Uterus (tissue), 3 donors: ENCODE measurements at regions not wholly inside any gene's neighbourhood (a gene's known extent, or its start where the extent isn't known, plus 50 kb on each side); places are given as distances from the start of the nearest gene placed in this dataset.

Experiments
- DNase-seq, 2 donors: peaks; one replicate each; pipeline ENCODE4 v3.0.0-alpha.2; 2019 to 2020
- H3K27ac ChIP-seq, 2 donors: fragments of 200-600 bp; sonication (generic); 1 replicate in 1 of 2; 2 replicates in 1 of 2; pipeline ENCODE4 v1.5.1; 2016 to 2018
- H3K27me3 ChIP-seq, 2 donors: fragments of 200-600 bp; sonication (generic); one replicate each; pipeline ENCODE4 v1.5.1; 2018 to 2019; ENCODE audit warnings: control low read depth in 1 of 2
- H3K36me3 ChIP-seq, 2 donors: fragments of 200-600 bp; sonication (generic); one replicate each; pipeline ENCODE4 v1.5.1; 2019; ENCODE audit warnings: control low read depth in 1 of 2
- H3K4me1 ChIP-seq, 2 donors: fragments of 200-600 bp; sonication (generic); one replicate each; pipeline ENCODE4 v1.5.1; 2018 to 2019; ENCODE audit warnings: control low read depth in 1 of 2
- H3K4me3 ChIP-seq, 2 donors: fragments of 200-600 bp; sonication (generic); 1 replicate in 1 of 2; 2 replicates in 1 of 2; pipeline ENCODE4 v1.5.1; 2018 to 2019; ENCODE audit warnings: mild to moderate bottlenecking in 1 of 2
- H3K9me3 ChIP-seq, 2 donors: fragments of 200-600 bp; sonication (generic); one replicate each; pipeline ENCODE4 v1.5.1; 2019; ENCODE audit warnings: control low read depth in 1 of 2
- CTCF ChIP-seq, 4 experiments: fragments of 200-600 bp in 2 of 4; fragments of 450-650 bp in 2 of 4; sonication (generic) in 2 of 4; IDR thresholded peaks; one replicate each; pipeline ENCODE4 v1.5.1; 2016 to 2019; ENCODE audit warnings: antibody characterized with exemption in 4 of 4, mild to moderate bottlenecking in 2 of 4, moderate library complexity in 1 of 4
- POLR2A ChIP-seq, 2 donors: fragments of 450-650 bp; IDR thresholded peaks; one replicate each; pipeline ENCODE4 v1.6.1; 2016; ENCODE audit warnings: antibody characterized with exemption in 2 of 2, mild to moderate bottlenecking in 1 of 2, moderate library complexity in 1 of 2
- intact Hi-C: fragments of 100-400 bp; cut with DNase I; formaldehyde crosslinking; loops from one replicate; pipeline ENCODE4 v1.15.1; 2023; ENCODE audit warnings: low total_unique reads
- donor health status: DM: yes; HTN: yes; CAD: no.

GRCh38 chr12:92600052-92600451 is 102.7 kb upstream of the PLEKHG7 start:
- intact Hi-C loops = no loop called here
- Histone ChIP-seq H3K9me3 (no peaks in the 10 kb centered on the region), H3K36me3 (no peaks in the 10 kb centered on the region), H3K27ac (no peak overlapping the region), H3K4me3 (no peak overlapping the region), H3K27me3 (no peaks in the 10 kb centered on the region), H3K4me1 (peaks cover 0 to 8% of the 10 kb centered on the region in 2 donors)
- no peak for DNase-seq
- no peak for TF ChIP-seq POLR2A (IDR thresholded peaks at IDR 0.05)
- TF ChIP-seq CTCF (IDR thresholded peaks at IDR 0.05) = no peak

DNA sequence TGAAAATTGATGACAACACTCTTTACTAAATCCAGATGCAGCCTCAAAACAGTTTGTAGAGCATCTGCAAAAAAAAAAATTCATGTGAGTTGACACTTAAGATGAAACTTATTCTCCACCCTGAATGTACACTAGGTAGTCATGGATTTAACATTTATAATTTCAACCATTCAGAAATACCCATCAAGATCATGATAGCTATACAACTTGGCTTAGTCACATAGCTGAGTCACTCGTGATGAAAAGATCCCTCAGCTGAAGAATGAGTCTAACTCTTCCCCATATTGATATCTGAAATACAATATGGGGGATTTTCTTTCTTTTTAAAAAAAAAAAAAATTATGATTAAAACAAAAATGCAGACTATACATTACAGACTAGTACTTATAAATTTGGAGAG is 104.8 kb upstream of the PLEKHG7 start:
- Histone ChIP-seq H3K27me3 (no peaks in the 10 kb centered on the region), H3K4me1 (no peaks in the 10 kb centered on the region), H3K9me3 (no peaks in the 10 kb centered on the region), H3K36me3 (no peaks in the 10 kb centered on the region), H3K27ac (no peak overlapping the region), H3K4me3 (no peak overlapping the region)
- TF ChIP-seq CTCF (IDR thresholded peaks at IDR 0.05) (no peak), POLR2A (IDR thresholded peaks at IDR 0.05) (no peak)
- DNase-seq = no peak
- intact Hi-C loops = no loop called here

- Histone ChIP-seq H3K4me1 (no peaks in the 10 kb centered on the region), H3K27me3 (no peaks in the 10 kb centered on the region), H3K27ac (no peak overlapping the region), H3K9me3 (no peaks in the 10 kb centered on the region), H3K4me3 (no peak overlapping the region), H3K36me3 (no peaks in the 10 kb centered on the region)
- TF ChIP-seq CTCF (IDR thresholded peaks at IDR 0.05) = no peak
- TF ChIP-seq POLR2A (IDR thresholded peaks at IDR 0.05) = no peak
- DNase-seq = no peak
- intact Hi-C loops = no loop called here
Measured at GRCh38 chr12:92597118-92597517, 105.7 kb upstream of the PLEKHG7 start.

- no peaks in the 10 kb centered on the region for H3K9me3 ChIP-seq
- intact Hi-C loops = no loop called here
- H3K4me1 ChIP-seq = no peaks in the 10 kb centered on the region
- no peak overlapping the region for H3K27ac ChIP-seq
- no peaks in the 10 kb centered on the region for H3K36me3 ChIP-seq
- TF ChIP-seq CTCF (IDR thresholded peaks at IDR 0.05) = no peak
- no peak for TF ChIP-seq POLR2A (IDR thresholded peaks at IDR 0.05)
- no peaks in the 10 kb centered on the region for H3K27me3 ChIP-seq
- no peak for DNase-seq
- no peak overlapping the region for H3K4me3 ChIP-seq
Measured at GRCh38 chr12:92596383-92596782, 106.4 kb upstream of the PLEKHG7 start.

DNA sequence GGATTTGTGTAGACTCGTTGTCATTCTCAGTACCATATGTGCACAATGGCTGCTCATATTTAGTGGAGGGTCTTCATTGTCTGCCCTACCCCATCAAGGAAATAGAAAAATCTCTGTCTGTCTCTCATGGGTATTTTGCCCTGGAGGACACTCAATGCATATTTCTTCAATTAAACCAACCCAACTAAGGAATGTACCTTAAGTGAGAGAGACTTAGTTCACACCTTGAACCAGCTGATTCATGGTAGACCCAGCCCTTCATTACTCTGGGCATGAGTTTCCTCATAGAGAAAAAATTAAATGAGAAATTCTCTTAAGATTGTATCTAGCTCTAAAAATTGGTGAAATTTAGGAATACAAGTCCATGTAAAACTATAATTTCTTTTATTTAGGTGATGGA is 107.1 kb upstream of the PLEKHG7 start:
- no peaks in the 10 kb centered on the region for H3K4me1 ChIP-seq
- H3K27ac ChIP-seq = no peak overlapping the region
- TF ChIP-seq POLR2A (IDR thresholded peaks at IDR 0.05) = no peak
- no peak for TF ChIP-seq CTCF (IDR thresholded peaks at IDR 0.05)
- intact Hi-C loops = no loop called here
- no peaks in the 10 kb centered on the region for H3K36me3 ChIP-seq
- no peak for DNase-seq
- no peaks in the 10 kb centered on the region for H3K9me3 ChIP-seq
- no peak overlapping the region for H3K4me3 ChIP-seq
- H3K27me3 ChIP-seq = no peaks in the 10 kb centered on the region
